HUES6 (cell line): ENCODE measurements at regions not wholly inside any gene's neighbourhood (a gene's known extent, or its start where the extent isn't known, plus 50 kb on each side); places are given as distances from the start of the nearest gene placed in this dataset.

ENCODE experiments used
- H3K27ac ChIP-seq: 2 replicates; pipeline ENCODE4 v1.7.0; 2013; ENCODE audit warnings: low read depth, mild to moderate bottlenecking, low read length, inconsistent platforms
- H3K27me3 ChIP-seq: 2 replicates; pipeline ENCODE4 v1.6.1; 2013; ENCODE audit warnings: low read length; ENCODE audit not compliant: control insufficient read depth, insufficient read depth
- H3K36me3 ChIP-seq: 2 replicates; pipeline ENCODE4 v1.6.1; 2013; ENCODE audit warnings: low read length; ENCODE audit not compliant: control insufficient read depth, insufficient read depth
- H3K4me1 ChIP-seq: 2 replicates; pipeline ENCODE4 v1.6.1; 2013; ENCODE audit warnings: low read length; ENCODE audit not compliant: control insufficient read depth, insufficient read depth
- H3K4me3 ChIP-seq: 2 replicates; pipeline ENCODE4 v1.5.1; 2013; ENCODE audit warnings: low read depth, low read length
- H3K9ac ChIP-seq: one replicate; pipeline ENCODE4 v1.6.1; 2013; ENCODE audit warnings: mild to moderate bottlenecking, low read length
- H3K9me3 ChIP-seq: 2 replicates; pipeline ENCODE4 v1.6.1; 2013; ENCODE audit warnings: low read depth, low read length; ENCODE audit not compliant: control insufficient read depth, insufficient read depth

- Histone ChIP-seq H3K4me1 (no peaks in the 10 kb centered on the region), H3K9ac (no peak overlapping the region), H3K27ac (no peak overlapping the region), H3K36me3 (no peaks in the 10 kb centered on the region), H3K4me3 (no peak overlapping the region), H3K27me3 (no peaks in the 10 kb centered on the region), H3K9me3 (no peaks in the 10 kb centered on the region)
Measured at GRCh38 chr10:111525696-111526095, 448.9 kb downstream of the ADRA2A start.

- Histone ChIP-seq H3K27ac (no peak overlapping the region), H3K4me3 (no peak overlapping the region), H3K27me3 (no peaks in the 10 kb centered on the region), H3K4me1 (no peaks in the 10 kb centered on the region), H3K9ac (no peak overlapping the region), H3K36me3 (no peaks in the 10 kb centered on the region), H3K9me3 (no peaks in the 10 kb centered on the region)
Measured at GRCh38 chr10:111531690-111532089, 454.9 kb downstream of the ADRA2A start.

- H3K4me3 ChIP-seq: no peak overlapping the region
- H3K9me3 ChIP-seq: no peaks in the 10 kb centered on the region
Measured at GRCh38 chr10:111532139-111532538, 455.3 kb downstream of the ADRA2A start.

GRCh38 chr10:111539246-111539645 lies 462.4 kb downstream of the ADRA2A start:
- no peaks in the 10 kb centered on the region for H3K27me3 ChIP-seq
- H3K4me1 ChIP-seq: no peaks in the 10 kb centered on the region
- no peak overlapping the region for H3K9ac ChIP-seq
- no peaks in the 10 kb centered on the region for H3K9me3 ChIP-seq
- H3K36me3 ChIP-seq: no peaks in the 10 kb centered on the region
- H3K4me3 ChIP-seq: no peak overlapping the region
- no peak overlapping the region for H3K27ac ChIP-seq

More at GRCh38 chr10:111532139-111532538, 455.3 kb downstream of the ADRA2A start:
- H3K9ac ChIP-seq: no peak overlapping the region
- H3K27me3 ChIP-seq: no peaks in the 10 kb centered on the region
- no peak overlapping the region for H3K27ac ChIP-seq
- no peaks in the 10 kb centered on the region for H3K4me1 ChIP-seq
- H3K36me3 ChIP-seq: no peaks in the 10 kb centered on the region

- Histone ChIP-seq H3K27ac (no peak overlapping the region), H3K4me3 (no peak overlapping the region), H3K4me1 (no peaks in the 10 kb centered on the region), H3K9ac (no peak overlapping the region), H3K36me3 (no peaks in the 10 kb centered on the region), H3K9me3 (no peaks in the 10 kb centered on the region), H3K27me3 (no peaks in the 10 kb centered on the region)
Measured at GRCh38 chr10:111543854-111544253, 467.0 kb downstream of the ADRA2A start.

GRCh38 chr10:111545861-111546605 lies 469.2 kb downstream of the ADRA2A start:
- H3K27ac ChIP-seq: no peak overlapping the region
- no peaks in the 10 kb centered on the region for H3K27me3 ChIP-seq
- H3K9ac ChIP-seq: no peak overlapping the region
- H3K4me1 ChIP-seq: no peaks in the 10 kb centered on the region
- H3K4me3 ChIP-seq: no peak overlapping the region
- H3K36me3 ChIP-seq: no peaks in the 10 kb centered on the region
- H3K9me3 ChIP-seq: no peaks in the 10 kb centered on the region

- no peaks in the 10 kb centered on the region for H3K36me3 ChIP-seq
Measured at GRCh38 chr10:111548084-111548726, 471.4 kb downstream of the ADRA2A start.

GRCh38 chr10:111551001-111551400 lies 474.2 kb downstream of the ADRA2A start:
- no peaks in the 10 kb centered on the region for H3K27me3 ChIP-seq
- H3K9ac ChIP-seq: no peak overlapping the region
- H3K9me3 ChIP-seq: no peaks in the 10 kb centered on the region
- no peaks in the 10 kb centered on the region for H3K4me1 ChIP-seq
- no peak overlapping the region for H3K4me3 ChIP-seq
- no peaks in the 10 kb centered on the region for H3K36me3 ChIP-seq
- no peak overlapping the region for H3K27ac ChIP-seq

More at GRCh38 chr10:111548084-111548726, 471.4 kb downstream of the ADRA2A start:
- Histone ChIP-seq H3K4me3 (no peak overlapping the region), H3K9me3 (no peaks in the 10 kb centered on the region), H3K4me1 (no peaks in the 10 kb centered on the region), H3K9ac (no peak overlapping the region), H3K27ac (no peak overlapping the region), H3K27me3 (no peaks in the 10 kb centered on the region)

GRCh38 chr10:111556666-111557065 lies 479.8 kb downstream of the ADRA2A start:
- Histone ChIP-seq H3K9ac (no peak overlapping the region), H3K4me3 (no peak overlapping the region), H3K4me1 (peaks cover under 1% of the 10 kb centered on the region; the same call in 1 of the 2 replicates), H3K27me3 (no peaks in the 10 kb centered on the region), H3K9me3 (no peaks in the 10 kb centered on the region), H3K27ac (no peak overlapping the region), H3K36me3 (no peaks in the 10 kb centered on the region)

GRCh38 chr10:111558211-111558610 lies 481.4 kb downstream of the ADRA2A start:
- Histone ChIP-seq H3K27ac (no peak overlapping the region), H3K4me1 (peaks cover 7% of the 10 kb centered on the region; the same call in 1 of the 2 replicates), H3K27me3 (no peaks in the 10 kb centered on the region), H3K9ac (no peak overlapping the region), H3K9me3 (no peaks in the 10 kb centered on the region), H3K36me3 (no peaks in the 10 kb centered on the region), H3K4me3 (no peak overlapping the region)

GRCh38 chr10:111560027-111560426 lies 483.2 kb downstream of the ADRA2A start:
- no peaks in the 10 kb centered on the region for H3K9me3 ChIP-seq
- no peak overlapping the region for H3K27ac ChIP-seq
- peaks cover 7% of the 10 kb centered on the region; the same call in 1 of the 2 replicates for H3K4me1 ChIP-seq
- H3K27me3 ChIP-seq: no peaks in the 10 kb centered on the region
- no peak overlapping the region for H3K9ac ChIP-seq
- H3K4me3 ChIP-seq: no peak overlapping the region
- H3K36me3 ChIP-seq: no peaks in the 10 kb centered on the region
